NT2/D1 (cell line): ENCODE measurements at regions not wholly inside any gene's neighbourhood (a gene's known extent, or its start where the extent isn't known, plus 50 kb on each side); places are given as distances from the start of the nearest gene placed in this dataset.

Experiments
- DNase-seq: peaks from one replicate; pipeline ENCODE4 v3.0.0-alpha.2; 2011; ENCODE audit warnings: low read depth, low spot score
- H3K27me3 ChIP-seq: 2 replicates; pipeline ENCODE4 v1.6.0; 2011; ENCODE audit warnings: mild to moderate bottlenecking; ENCODE audit not compliant: insufficient read length, insufficient read depth
- H3K36me3 ChIP-seq: 2 replicates; pipeline ENCODE4 v1.6.1; 2011; ENCODE audit warnings: mild to moderate bottlenecking, low read length, mixed read lengths; ENCODE audit not compliant: insufficient read depth, insufficient read length
- H3K4me1 ChIP-seq: 2 replicates; pipeline ENCODE4 v1.5.1; 2011; ENCODE audit not compliant: insufficient read depth, insufficient read length
- H3K4me3 ChIP-seq: 2 replicates; pipeline ENCODE4 v1.5.1; 2011; ENCODE audit warnings: low read depth; ENCODE audit not compliant: insufficient read length
- H3K9ac ChIP-seq: 2 replicates; pipeline ENCODE4 v1.6.0; 2011; ENCODE audit warnings: low read depth; ENCODE audit not compliant: insufficient read length
- H3K9me3 ChIP-seq: 2 replicates; pipeline ENCODE4 v1.5.1; 2011; ENCODE audit warnings: mild to moderate bottlenecking, low read length; ENCODE audit not compliant: insufficient read depth
- SUZ12 ChIP-seq: IDR thresholded peaks from 2 replicates; pipeline ENCODE4 v1.6.1; 2011; ENCODE audit not compliant: insufficient read length, insufficient read depth; ENCODE audit errors: extremely low read depth
- YY1 ChIP-seq: IDR thresholded peaks from 2 replicates; pipeline ENCODE4 v1.6.1; 2011; ENCODE audit not compliant: insufficient read length, insufficient read depth
- ZNF274 ChIP-seq: IDR thresholded peaks from 2 replicates; pipeline ENCODE4 v1.6.1; 2011; ENCODE audit warnings: mild to moderate bottlenecking, low read depth, low read length

DNA sequence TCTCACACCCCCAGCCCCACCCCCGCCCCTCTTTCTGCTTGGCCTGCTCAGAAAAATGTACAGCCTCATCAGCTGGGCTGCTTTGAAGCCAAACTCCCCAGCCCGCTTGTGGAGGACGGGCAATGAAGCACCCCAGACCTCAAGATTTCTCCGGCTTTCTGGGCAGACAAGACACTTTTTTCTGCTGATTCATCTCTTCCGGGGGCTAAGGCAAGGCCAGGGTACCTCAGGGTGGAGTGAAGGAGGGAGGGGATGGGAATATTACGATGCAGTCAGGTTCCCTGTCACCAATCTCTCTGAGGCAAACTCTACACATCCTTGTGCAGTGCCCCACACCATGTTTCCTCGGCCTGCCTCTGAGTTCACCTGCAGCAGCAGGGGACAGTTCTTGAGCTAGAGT, 66.9 kb upstream of the ATP6AP2 start:
- DNase-seq: no peak
- Histone ChIP-seq H3K9me3 (peaks cover 11% of the 10 kb centered on the region; the same call in 1 of the 2 replicates), H3K27me3 (no peaks in the 10 kb centered on the region), H3K36me3 (no peaks in the 10 kb centered on the region), H3K9ac (no peak overlapping the region), H3K4me1 (no peaks in the 10 kb centered on the region), H3K4me3 (no peak overlapping the region)
- TF ChIP-seq ZNF274 (no peak), SUZ12 (no peak), YY1 (no peak)

DNA sequence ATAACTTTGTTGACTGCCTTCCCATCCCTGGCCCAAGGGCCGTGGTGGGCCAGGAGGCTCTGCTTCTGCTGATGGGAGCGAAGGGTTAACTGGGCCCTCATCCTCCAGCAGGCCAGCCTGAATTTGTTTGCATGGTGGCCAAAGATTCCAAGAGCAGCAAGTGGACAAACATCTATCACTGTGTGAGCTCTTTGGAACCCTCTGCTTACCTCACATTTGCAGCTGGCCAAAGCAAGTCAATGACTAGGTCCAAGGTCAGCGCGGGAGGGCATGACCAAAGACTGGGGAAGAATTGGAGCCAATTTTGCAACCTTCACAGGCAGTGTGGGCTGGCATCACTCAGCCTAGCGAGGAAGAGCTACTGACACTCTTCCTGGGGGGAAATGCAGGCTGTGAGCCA, 67.8 kb upstream of the ATP6AP2 start:
- H3K9ac ChIP-seq: no peak overlapping the region
- no peak for TF ChIP-seq YY1
- TF ChIP-seq SUZ12: no peak
- TF ChIP-seq ZNF274: no peak
- peaks cover 11% of the 10 kb centered on the region; the same call in 1 of the 2 replicates for H3K9me3 ChIP-seq
- DNase-seq: no peak
- no peaks in the 10 kb centered on the region for H3K27me3 ChIP-seq
- no peaks in the 10 kb centered on the region for H3K36me3 ChIP-seq
- H3K4me1 ChIP-seq: no peaks in the 10 kb centered on the region
- H3K4me3 ChIP-seq: no peak overlapping the region

DNA sequence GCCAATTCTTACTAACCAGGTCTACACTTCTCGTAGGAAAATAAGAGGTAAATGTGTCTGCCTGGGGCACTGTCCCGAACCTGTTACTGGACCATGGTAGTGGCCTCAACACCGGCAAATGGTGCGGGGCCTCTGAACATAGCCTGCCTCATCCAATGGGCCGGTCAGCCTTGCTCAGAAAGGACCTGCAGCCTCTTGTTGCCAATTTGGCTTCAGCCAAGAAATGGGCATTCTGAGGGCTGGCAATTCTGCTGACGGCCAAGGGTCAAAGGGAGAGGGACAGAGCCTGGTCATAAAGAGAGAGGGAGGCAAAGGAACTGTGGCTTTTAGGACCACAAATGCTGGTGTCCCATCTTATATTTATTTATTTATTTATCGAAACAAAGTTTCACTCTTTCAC, 69.5 kb upstream of the ATP6AP2 start:
- no peaks in the 10 kb centered on the region for H3K36me3 ChIP-seq
- H3K9me3 ChIP-seq: peaks cover 11% of the 10 kb centered on the region; the same call in 1 of the 2 replicates
- no peaks in the 10 kb centered on the region for H3K27me3 ChIP-seq
- no peak overlapping the region for H3K4me3 ChIP-seq
- TF ChIP-seq ZNF274 (no peak), YY1 (no peak), SUZ12 (no peak)
- DNase-seq: no peak
- peaks cover 4% of the 10 kb centered on the region for H3K4me1 ChIP-seq
- no peak overlapping the region for H3K9ac ChIP-seq

DNA sequence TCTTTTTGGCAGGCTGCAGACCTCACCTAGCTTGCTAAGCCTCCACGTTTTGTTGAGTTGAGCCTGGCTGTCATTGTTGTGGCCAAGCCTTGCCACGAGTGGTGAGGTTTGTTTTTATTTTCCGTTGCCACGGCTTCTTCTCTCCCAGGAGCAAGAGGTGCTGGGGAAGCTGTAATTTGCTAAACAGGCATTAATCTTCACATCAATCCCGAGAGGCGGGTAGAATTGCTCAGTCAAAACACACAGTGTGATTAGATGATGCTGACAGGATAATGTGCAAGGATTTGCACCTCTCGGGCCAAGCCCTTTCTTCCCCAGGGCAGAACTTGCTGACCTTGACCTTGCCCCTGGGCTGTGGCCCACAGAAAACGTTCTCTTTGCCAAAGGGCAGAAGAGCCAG, 72.2 kb upstream of the ATP6AP2 start:
- no peak overlapping the region for H3K9ac ChIP-seq

DNA sequence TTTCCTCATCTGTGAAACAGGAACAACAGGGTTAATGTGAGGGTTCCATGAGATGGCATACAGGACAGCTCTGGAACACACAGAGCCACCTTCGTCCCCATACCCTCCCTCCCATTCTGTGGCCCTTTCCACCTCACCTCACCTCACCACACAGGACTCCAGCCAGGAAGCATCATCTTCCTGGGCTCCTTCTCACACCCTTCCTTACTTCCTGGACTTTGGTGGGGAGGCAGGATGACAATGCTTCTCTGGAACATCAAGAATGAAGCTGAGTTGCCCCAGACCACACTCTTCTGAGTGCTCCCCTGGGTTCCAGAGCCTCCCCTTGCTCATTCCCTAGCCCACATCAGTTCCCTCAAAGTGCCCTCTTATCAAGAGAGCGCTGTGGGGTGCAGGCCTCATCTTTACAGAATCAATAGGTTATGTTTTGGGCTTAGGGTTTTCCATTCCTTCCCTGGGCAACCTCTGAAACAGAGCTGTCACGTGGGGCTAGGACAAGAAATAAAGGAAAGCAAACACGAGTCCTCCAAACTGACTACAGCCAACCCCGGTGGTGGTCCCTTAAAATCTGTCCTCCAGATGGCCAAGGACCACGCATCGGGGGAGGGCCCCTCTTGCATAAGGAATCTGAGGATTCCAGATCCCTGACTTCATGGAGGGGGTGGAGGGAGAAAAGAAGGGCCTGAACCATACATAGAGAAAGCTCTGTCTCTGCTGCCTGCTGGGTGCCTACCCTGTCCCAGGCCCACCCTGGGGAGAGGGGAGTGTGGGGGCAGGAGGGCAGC, 74.4 kb upstream of the ATP6AP2 start:
- peaks cover 4% of the 10 kb centered on the region for H3K4me1 ChIP-seq
- H3K9me3 ChIP-seq: peaks cover 11% of the 10 kb centered on the region; the same call in 1 of the 2 replicates
- no peak for DNase-seq
- no peaks in the 10 kb centered on the region for H3K36me3 ChIP-seq
- TF ChIP-seq ZNF274 (no peak), SUZ12 (no peak), YY1 (no peak)
- no peak overlapping the region for H3K9ac ChIP-seq
- H3K4me3 ChIP-seq: no peak overlapping the region
- H3K27me3 ChIP-seq: no peaks in the 10 kb centered on the region

More for the DNA sequence above, 72.2 kb upstream of the ATP6AP2 start:
- no peaks in the 10 kb centered on the region for H3K36me3 ChIP-seq
- peaks cover 11% of the 10 kb centered on the region; the same call in 1 of the 2 replicates for H3K9me3 ChIP-seq
- no peak for DNase-seq
- H3K4me1 ChIP-seq: peaks cover 4% of the 10 kb centered on the region
- no peak for TF ChIP-seq YY1
- no peak for TF ChIP-seq ZNF274
- no peak for TF ChIP-seq SUZ12
- no peak overlapping the region for H3K4me3 ChIP-seq
- no peaks in the 10 kb centered on the region for H3K27me3 ChIP-seq

DNA sequence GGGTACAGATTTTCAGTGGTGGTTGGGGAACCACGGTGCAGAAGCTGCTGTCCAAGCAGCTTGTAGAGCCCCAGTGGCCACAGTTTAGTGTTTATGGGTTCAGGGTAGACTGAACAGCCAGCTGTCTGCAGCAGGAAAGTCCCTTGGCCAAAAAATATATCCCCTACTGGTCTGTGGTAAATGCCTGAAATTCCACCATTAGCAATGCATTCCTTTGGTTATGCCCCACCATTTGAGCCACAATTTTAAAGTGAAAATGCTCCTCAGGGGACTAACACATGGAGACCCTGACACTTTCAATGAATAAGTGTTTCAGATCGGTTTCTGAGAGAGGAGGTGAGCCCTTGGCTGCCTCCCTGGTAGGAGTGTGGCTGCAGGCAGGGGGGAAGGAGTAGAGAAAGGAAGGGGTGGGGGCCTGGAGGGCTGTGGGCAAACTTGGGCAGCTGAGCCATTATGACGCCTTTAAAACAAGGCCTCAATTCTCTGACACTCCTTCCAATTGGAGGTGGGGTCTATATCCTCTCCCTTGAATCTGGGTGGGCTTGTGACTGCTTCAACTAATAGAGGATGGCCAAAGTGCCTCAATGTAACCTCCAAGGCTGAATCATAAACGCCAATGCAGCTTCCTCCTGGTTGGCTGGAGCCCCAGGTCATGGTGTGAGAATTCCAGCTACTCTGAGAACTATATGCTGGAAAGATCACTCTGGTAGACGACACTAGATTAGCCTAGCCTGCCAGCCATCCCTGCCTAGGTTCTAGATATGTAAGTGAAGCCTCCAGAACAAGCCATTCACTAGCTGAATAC, 75.8 kb upstream of the ATP6AP2 start:
- peak; percentile 30 for DNase-seq
- Histone ChIP-seq H3K4me1 (peaks cover 4% of the 10 kb centered on the region), H3K4me3 (no peak overlapping the region), H3K9ac (no peak overlapping the region), H3K9me3 (no peaks in the 10 kb centered on the region), H3K36me3 (no peaks in the 10 kb centered on the region), H3K27me3 (no peaks in the 10 kb centered on the region)
- TF ChIP-seq ZNF274: no peak
- no peak for TF ChIP-seq SUZ12
- no peak for TF ChIP-seq YY1

DNA sequence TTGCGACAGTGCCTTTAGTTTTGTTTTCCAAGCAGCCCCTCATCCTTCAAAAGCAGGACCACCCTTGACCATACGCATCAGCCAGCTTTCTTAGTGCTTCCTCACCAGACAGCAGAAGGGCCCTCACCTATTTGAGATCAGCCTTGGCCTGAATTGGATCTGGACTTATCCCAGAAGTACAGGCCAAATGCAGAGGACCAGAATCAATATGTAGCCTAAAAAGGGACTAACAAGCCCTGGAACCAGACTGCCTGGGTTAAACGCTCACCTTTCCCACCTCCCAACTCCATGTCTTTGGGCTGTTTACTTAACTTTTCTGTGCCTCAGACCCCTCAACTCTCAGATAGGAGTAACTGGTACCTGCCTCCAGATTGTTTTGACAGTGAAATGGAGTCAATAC, 77.7 kb upstream of the ATP6AP2 start:
- no peaks in the 10 kb centered on the region for H3K27me3 ChIP-seq

More for the DNA sequence above, 77.7 kb upstream of the ATP6AP2 start:
- no peak overlapping the region for H3K9ac ChIP-seq
- TF ChIP-seq SUZ12 (no peak), YY1 (no peak), ZNF274 (no peak)
- no peaks in the 10 kb centered on the region for H3K9me3 ChIP-seq
- no peak for DNase-seq
- no peak overlapping the region for H3K4me3 ChIP-seq
- no peaks in the 10 kb centered on the region for H3K36me3 ChIP-seq
- H3K4me1 ChIP-seq: peaks cover 4% of the 10 kb centered on the region
